HCT116 (cell line): ENCODE measurements at regions not wholly inside any gene's neighbourhood (a gene's known extent, or its start where the extent isn't known, plus 50 kb on each side); places are given as distances from the start of the nearest gene placed in this dataset.

ENCODE experiments used
- ATAC-seq: fragments of 200-7000 bp; cut with Tn5 transposase; 2 replicates; pipeline ENCODE4 v1.9.1; 2020; ENCODE audit warnings: mild to moderate bottlenecking, moderate library complexity
- BruUV-seq: library from RNA; stranded (reverse); fragments of 400-500 nt; replicated peaks from 2 replicates; lab custom pipeline; 2021; lab: Mats Ljungman, UMichigan
- CTCF ChIA-PET: fragments of 300-600 bp; sonication (Branson Sonifier 250); formaldehyde crosslinking; loops from one replicate; lab custom pipeline; 2021; ENCODE audit warnings: antibody characterized with exemption; lab: Charles Lee
- POLR2A ChIA-PET: fragments of 300-600, 350-600 bp; sonication (Branson Sonifier 250); formaldehyde crosslinking; loops from one replicate; lab custom pipeline; 2021; ENCODE audit warnings: antibody characterized with exemption; lab: Charles Lee
- RAD21 ChIA-PET, 2 experiments: fragments of 300-600 bp; sonication (Branson Sonifier 250); formaldehyde crosslinking; loops; one replicate each; lab custom pipeline; 2023; ENCODE audit warnings: low total read pairs in 2 of 2; ENCODE audit not compliant: uncharacterized antibody in 2 of 2, unreplicated experiment in 2 of 2, low non-redundant PET in 1 of 2; lab: Charles Lee
- DNase-seq: peaks from one replicate; pipeline ENCODE4 v3.0.0-alpha.2; 2010; ENCODE audit warnings: low read depth, low spot score
- H2AFZ ChIP-seq: fragments of 200-600 bp; shearing (Covaris generic), sonication (generic); 2 replicates; pipeline ENCODE4 v1.6.1; 2017; ENCODE audit warnings: low read depth, mixed run types, mixed read lengths, antibody characterized with exemption, low read length; ENCODE audit not compliant: poor library complexity, severe bottlenecking
- H3K27ac ChIP-seq: 2 replicates; pipeline ENCODE4 v1.5.1; 2012; ENCODE audit warnings: low read depth, low read length
- H3K27me3 ChIP-seq: fragments of 200-600 bp; sonication (generic); 2 replicates; pipeline ENCODE4 v1.6.1; 2016; ENCODE audit warnings: mixed run types, low read length, mixed read lengths; ENCODE audit not compliant: insufficient read depth
- H3K36me3 ChIP-seq, 2 experiments: fragments of 200-500 bp in 1 of 2; fragments of 200-600 bp in 1 of 2; sonication (Bioruptor generic) in 1 of 2; sonication (generic) in 1 of 2; 2 replicates each; pipeline versions ENCODE4 v1.5.1 to v1.6.1; 2014 to 2016; ENCODE audit warnings: low read length in 2 of 2, inconsistent platforms in 1 of 2, mixed read lengths in 1 of 2, mixed run types in 1 of 2; ENCODE audit not compliant: insufficient read depth in 2 of 2, control insufficient read depth in 1 of 2
- H3K4me1 ChIP-seq, 2 experiments: fragments of 200-600 bp in 1 of 2; sonication (generic) in 1 of 2; 2 replicates each; pipeline versions ENCODE4 v1.5.1 to v1.6.1; 2012 to 2017; ENCODE audit warnings: low read length in 2 of 2, inconsistent platforms in 1 of 2, mild to moderate bottlenecking in 1 of 2, mixed read lengths in 1 of 2, mixed run types in 1 of 2, moderate library complexity in 1 of 2; ENCODE audit not compliant: insufficient read depth in 2 of 2, control insufficient read depth in 1 of 2
- H3K4me2 ChIP-seq: fragments of 200-600 bp; sonication (generic); 2 replicates; pipeline ENCODE4 v1.6.1; 2017; ENCODE audit warnings: mixed run types, low read length, mixed read lengths
- H3K4me3 ChIP-seq, 2 experiments: fragments of 200-600 bp in 1 of 2; sonication (generic) in 1 of 2; replicated peaks in 1 of 2; 2 replicates each; pipeline ENCODE4 v1.5.1; 2011 to 2016; ENCODE audit warnings: low read length in 2 of 2, control low read depth in 1 of 2, low read depth in 1 of 2, mild to moderate bottlenecking in 1 of 2, mixed read lengths in 1 of 2, mixed run types in 1 of 2
- H3K79me2 ChIP-seq: fragments of 200-600 bp; sonication (generic); 2 replicates; pipeline ENCODE4 v1.6.1; 2017; ENCODE audit warnings: mild to moderate bottlenecking, mixed run types, low read length, moderate library complexity, mixed read lengths; ENCODE audit not compliant: insufficient read depth
- H3K9ac ChIP-seq: fragments of 200-600 bp; sonication (generic); 2 replicates; pipeline ENCODE4 v1.6.1; 2016; ENCODE audit warnings: low read length, mixed read lengths
- H3K9me2 ChIP-seq: fragments of 200-600 bp; sonication (generic), shearing (Covaris generic); 2 replicates; pipeline ENCODE4 v1.6.1; 2017; ENCODE audit warnings: mixed run types, mild to moderate bottlenecking, moderate library complexity; ENCODE audit not compliant: insufficient read depth
- H3K9me3 ChIP-seq, 2 experiments: fragments of 200-500 bp in 1 of 2; fragments of 200-600 bp in 1 of 2; sonication (Bioruptor generic) in 1 of 2; sonication (generic) in 1 of 2; 2 replicates each; pipeline ENCODE4 v1.6.1; 2014 to 2017; ENCODE audit warnings: low read length in 2 of 2, mixed read lengths in 2 of 2, inconsistent platforms in 1 of 2, low read depth in 1 of 2, mild to moderate bottlenecking in 1 of 2, mixed run types in 1 of 2, moderate library complexity in 1 of 2; ENCODE audit not compliant: control insufficient read depth in 1 of 2, insufficient read depth in 1 of 2
- H4K20me1 ChIP-seq: fragments of 200-600 bp; sonication (generic), shearing (Covaris generic); 2 replicates; pipeline ENCODE4 v1.6.1; 2017; ENCODE audit warnings: mixed run types, mild to moderate bottlenecking, moderate library complexity; ENCODE audit not compliant: insufficient read depth
- EGR1 ChIP-seq: IDR thresholded peaks from 2 replicates; pipeline ENCODE4 v1.6.1; 2012; ENCODE audit warnings: low read depth
- ELF1 ChIP-seq: IDR thresholded peaks from 2 replicates; pipeline ENCODE4 v1.6.1; 2012; ENCODE audit warnings: low read depth, borderline replicate concordance
- EZH2 ChIP-seq: fragments of 200-600 bp; sonication (generic); IDR thresholded peaks from 2 replicates; pipeline ENCODE4 v1.6.1; 2017; ENCODE audit warnings: antibody characterized with exemption, mixed run types
- EZH2phosphoT487 ChIP-seq: fragments of 200-600 bp; IDR thresholded peaks from 2 replicates; pipeline ENCODE4 v1.6.1; 2018; ENCODE audit warnings: antibody characterized with exemption, borderline replicate concordance
- POLR2AphosphoS5 ChIP-seq: IDR thresholded peaks from 2 replicates; pipeline ENCODE4 v1.6.1; 2011; ENCODE audit warnings: mild to moderate bottlenecking, low read depth, low read length, moderate library complexity
- REST ChIP-seq: IDR thresholded peaks from 2 replicates; pipeline ENCODE4 v1.6.1; 2012; ENCODE audit warnings: low read depth
- SIN3A ChIP-seq: IDR thresholded peaks from 2 replicates; pipeline ENCODE4 v1.6.1; 2012; ENCODE audit warnings: low read depth
- SP1 ChIP-seq: IDR thresholded peaks from 2 replicates; pipeline ENCODE4 v1.6.1; 2012; ENCODE audit warnings: low read depth
- ZNF274 ChIP-seq: fragments of 200-500 bp; sonication (Bioruptor generic); IDR thresholded peaks from 2 replicates; pipeline ENCODE4 v1.6.1; 2014; ENCODE audit warnings: mild to moderate bottlenecking, low read depth, low read length, inconsistent platforms
- intact Hi-C: fragments of 100-400 bp; cut with micrococcal nuclease; formaldehyde crosslinking; loops from 2 replicates; pipeline ENCODE4 v1.10.0; 2022
- TF ChIP-seq, protein P1 (sequence below): IDR thresholded peaks from 2 replicates; pipeline ENCODE4 v1.6.1; 2011; ENCODE audit warnings: mild to moderate bottlenecking, low read length, moderate library complexity; ENCODE audit not compliant: insufficient replicate concordance; ENCODE audit errors: extremely low read depth
- TF ChIP-seq, protein P2 (sequence below): IDR thresholded peaks from 2 replicates; pipeline ENCODE4 v1.6.1; 2012
- TF ChIP-seq, protein P3 (sequence below): IDR thresholded peaks from 2 replicates; pipeline ENCODE4 v1.6.1; 2012

GRCh38 chr16:60041671-60042070 is 1307.6 kb upstream of the GOT2 start (continued):
- no peak for TF ChIP-seq ELF1

DNA sequence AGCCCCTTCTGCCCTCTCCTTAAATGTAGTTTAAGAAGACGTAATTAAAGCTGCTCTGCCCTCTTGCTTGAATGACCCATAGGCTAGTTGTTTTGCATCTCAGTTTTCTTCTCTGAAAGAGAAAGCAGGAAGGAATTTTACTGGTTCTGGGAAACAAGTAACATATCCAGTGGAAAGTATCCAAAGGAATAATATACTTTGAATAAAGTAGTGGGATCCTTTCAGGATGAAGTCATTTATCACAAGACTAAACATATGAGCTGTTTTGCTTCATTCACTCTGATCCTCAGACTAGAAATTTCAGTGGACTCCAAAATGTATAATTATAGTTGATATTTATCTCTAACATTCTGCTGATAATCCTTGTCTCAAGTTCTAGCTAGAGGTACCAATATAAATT is 1297.6 kb upstream of the GOT2 start:
- Histone ChIP-seq H2AFZ (no peak overlapping the region), H3K9ac (no peak overlapping the region), H4K20me1 (no peaks in the 10 kb centered on the region), H3K36me3 (no peaks in the 10 kb centered on the region), H3K4me1 (no peaks in the 10 kb centered on the region), H3K4me2 (no peak overlapping the region), H3K9me3 (peaks cover 14 to 23% of the 10 kb centered on the region in 2 experiments; a peak in 3 of 4 replicates), H3K4me3 (no peak overlapping the region), H3K9me2 (no peaks in the 10 kb centered on the region), H3K27ac (no peak overlapping the region), H3K27me3 (no peaks in the 10 kb centered on the region), H3K79me2 (no peaks in the 10 kb centered on the region)
- ChIA-PET RAD21 (no interaction called here), POLR2A (no interaction called here), CTCF (no interaction called here)
- TF ChIP-seq EGR1 = no peak
- TF ChIP-seq ELF1 = no peak
- TF ChIP-seq, protein P1, sequence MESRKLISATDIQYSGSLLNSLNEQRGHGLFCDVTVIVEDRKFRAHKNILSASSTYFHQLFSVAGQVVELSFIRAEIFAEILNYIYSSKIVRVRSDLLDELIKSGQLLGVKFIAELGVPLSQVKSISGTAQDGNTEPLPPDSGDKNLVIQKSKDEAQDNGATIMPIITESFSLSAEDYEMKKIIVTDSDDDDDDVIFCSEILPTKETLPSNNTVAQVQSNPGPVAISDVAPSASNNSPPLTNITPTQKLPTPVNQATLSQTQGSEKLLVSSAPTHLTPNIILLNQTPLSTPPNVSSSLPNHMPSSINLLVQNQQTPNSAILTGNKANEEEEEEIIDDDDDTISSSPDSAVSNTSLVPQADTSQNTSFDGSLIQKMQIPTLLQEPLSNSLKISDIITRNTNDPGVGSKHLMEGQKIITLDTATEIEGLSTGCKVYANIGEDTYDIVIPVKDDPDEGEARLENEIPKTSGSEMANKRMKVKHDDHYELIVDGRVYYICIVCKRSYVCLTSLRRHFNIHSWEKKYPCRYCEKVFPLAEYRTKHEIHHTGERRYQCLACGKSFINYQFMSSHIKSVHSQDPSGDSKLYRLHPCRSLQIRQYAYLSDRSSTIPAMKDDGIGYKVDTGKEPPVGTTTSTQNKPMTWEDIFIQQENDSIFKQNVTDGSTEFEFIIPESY = no peak
- no peak for TF ChIP-seq SIN3A
- TF ChIP-seq ZNF274 = no peak
- TF ChIP-seq, protein P2, sequence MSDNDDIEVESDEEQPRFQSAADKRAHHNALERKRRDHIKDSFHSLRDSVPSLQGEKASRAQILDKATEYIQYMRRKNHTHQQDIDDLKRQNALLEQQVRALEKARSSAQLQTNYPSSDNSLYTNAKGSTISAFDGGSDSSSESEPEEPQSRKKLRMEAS = no peak
- no peak for TF ChIP-seq SP1
- no peak for TF ChIP-seq POLR2AphosphoS5
- TF ChIP-seq REST = no peak
- TF ChIP-seq EZH2 = no peak
- TF ChIP-seq EZH2phosphoT487 = no peak
- TF ChIP-seq, protein P3, sequence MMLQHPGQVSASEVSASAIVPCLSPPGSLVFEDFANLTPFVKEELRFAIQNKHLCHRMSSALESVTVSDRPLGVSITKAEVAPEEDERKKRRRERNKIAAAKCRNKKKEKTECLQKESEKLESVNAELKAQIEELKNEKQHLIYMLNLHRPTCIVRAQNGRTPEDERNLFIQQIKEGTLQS = no peak
- intact Hi-C loops = no loop called here
- ATAC-seq = no peak
- no peak for DNase-seq
- no TSS peak for BruUV-seq
